ENCODE measurements at regions not wholly inside any gene's neighbourhood (a gene's known extent, or its start where the extent isn't known, plus 50 kb on each side); places are given as distances from the start of the nearest gene placed in this dataset.

DNA sequence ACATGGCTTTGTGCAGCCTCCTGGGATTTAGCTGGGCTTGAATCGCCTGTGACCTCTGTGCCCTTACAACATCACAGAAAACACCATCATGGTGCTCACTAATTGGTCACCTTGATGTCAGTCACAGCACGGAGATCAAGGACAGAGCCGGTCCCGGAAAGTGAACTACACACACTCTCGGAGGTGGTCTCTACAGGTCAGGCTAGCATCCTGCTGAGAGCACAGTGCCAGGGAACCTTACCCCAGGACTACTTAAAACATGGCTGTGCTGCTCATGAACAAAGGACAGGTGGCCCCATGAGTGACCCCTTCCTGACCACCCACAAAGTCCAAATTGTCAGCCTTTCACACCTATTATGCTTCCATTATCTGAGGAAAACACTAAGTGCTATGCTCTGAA lies 1782.1 kb upstream of the CELF4 start (continued):
- TF ChIP-seq BRCA1 (IDR thresholded peaks at IDR 0.05; ENCODE audit: low read depth, low read length) (no peak), SUPT20H (IDR thresholded peaks at IDR 0.05; ENCODE audit: borderline replicate concordance, control insufficient read depth, low read depth, low read length) (no peak), IKZF1 (conservative IDR thresholded peaks at IDR 0.05) (no peak)
- TF ChIP-seq, protein P1, sequence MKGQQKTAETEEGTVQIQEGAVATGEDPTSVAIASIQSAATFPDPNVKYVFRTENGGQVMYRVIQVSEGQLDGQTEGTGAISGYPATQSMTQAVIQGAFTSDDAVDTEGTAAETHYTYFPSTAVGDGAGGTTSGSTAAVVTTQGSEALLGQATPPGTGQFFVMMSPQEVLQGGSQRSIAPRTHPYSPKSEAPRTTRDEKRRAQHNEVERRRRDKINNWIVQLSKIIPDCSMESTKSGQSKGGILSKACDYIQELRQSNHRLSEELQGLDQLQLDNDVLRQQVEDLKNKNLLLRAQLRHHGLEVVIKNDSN (IDR thresholded peaks at IDR 0.05; ENCODE audit: borderline replicate concordance, extremely low read length, insufficient read depth, low read depth, low read length): no peak
- TF ChIP-seq, protein P2, sequence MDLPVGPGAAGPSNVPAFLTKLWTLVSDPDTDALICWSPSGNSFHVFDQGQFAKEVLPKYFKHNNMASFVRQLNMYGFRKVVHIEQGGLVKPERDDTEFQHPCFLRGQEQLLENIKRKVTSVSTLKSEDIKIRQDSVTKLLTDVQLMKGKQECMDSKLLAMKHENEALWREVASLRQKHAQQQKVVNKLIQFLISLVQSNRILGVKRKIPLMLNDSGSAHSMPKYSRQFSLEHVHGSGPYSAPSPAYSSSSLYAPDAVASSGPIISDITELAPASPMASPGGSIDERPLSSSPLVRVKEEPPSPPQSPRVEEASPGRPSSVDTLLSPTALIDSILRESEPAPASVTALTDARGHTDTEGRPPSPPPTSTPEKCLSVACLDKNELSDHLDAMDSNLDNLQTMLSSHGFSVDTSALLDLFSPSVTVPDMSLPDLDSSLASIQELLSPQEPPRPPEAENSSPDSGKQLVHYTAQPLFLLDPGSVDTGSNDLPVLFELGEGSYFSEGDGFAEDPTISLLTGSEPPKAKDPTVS (IDR thresholded peaks at IDR 0.05; ENCODE audit: low read depth, low read length): no peak

DNA sequence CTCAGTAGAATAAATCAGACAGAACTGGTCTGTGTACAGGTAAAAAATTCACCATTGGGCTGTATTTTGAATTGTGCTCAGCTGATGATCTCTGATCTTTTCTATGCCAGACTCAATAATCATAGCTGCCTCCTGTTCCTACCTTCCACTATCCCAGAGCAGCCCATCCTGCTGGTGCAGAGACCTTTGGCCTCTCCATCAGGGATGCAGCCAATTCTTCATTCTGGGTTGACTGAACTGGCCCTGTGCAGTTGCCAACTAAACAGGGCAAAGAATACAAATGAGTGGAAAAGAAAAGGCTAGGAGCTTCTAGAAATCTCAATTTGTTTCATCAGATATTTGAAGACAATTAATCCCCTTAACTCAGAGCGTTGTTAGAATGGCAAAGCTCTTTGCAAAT lies 1781.3 kb upstream of the CELF4 start:
- no peak overlapping the region for H3K27ac ChIP-seq (ENCODE audit: control insufficient read depth, insufficient read depth)
- in situ Hi-C loops (cut with MboI): no loop called here
- H3K36me3 ChIP-seq (ENCODE audit: control insufficient read depth in 2 of 2, insufficient read depth in 2 of 2, low read length in 1 of 2): no peaks in the 10 kb centered on the region
- no peak overlapping the region for H3K4me2 ChIP-seq (ENCODE audit: control insufficient read depth, insufficient read depth)
- ChIA-PET RAD21 (ENCODE audit: unreplicated experiment) (no interaction called here), POLR2A (no interaction called here), CTCF (no interaction called here), SMC1A (ENCODE audit: uncharacterized antibody, unreplicated experiment) (interaction anchor here (0.6 kb wide), 1 partner anchor 1147 kb away, joined by 4 read pairs; no protein-coding TSS in a partner anchor)
- H2AFZ ChIP-seq (ENCODE audit: control insufficient read depth, low read depth, low read length): no peak overlapping the region
- FAIRE-seq: no peak
- DNase-seq (ENCODE audit: low read depth, low spot score): no peak
- no peak for ATAC-seq
- H3K79me2 ChIP-seq (ENCODE audit: control insufficient read depth, insufficient read depth, low read length): no peaks in the 10 kb centered on the region
- H3K4me3 ChIP-seq: no peak overlapping the region
- no TSS peak for BruUV-seq (replicated peaks)
- WGBS (ENCODE audit: insufficient coverage, insufficient replicate concordance, low lambda C conversion rate, missing lambda C conversion rate): 0% methylated on average over 1 of the region's 1 CpG
- H4K20me1 ChIP-seq (ENCODE audit: control insufficient read depth, insufficient read depth): no peaks in the 10 kb centered on the region
- no peak overlapping the region for H3K9ac ChIP-seq (ENCODE audit: control insufficient read depth, insufficient read depth, low read length)
- intact Hi-C loops (cut with micrococcal nuclease; ENCODE audit: unreplicated experiment): no loop called here
- no peaks in the 10 kb centered on the region for H3K9me3 ChIP-seq (replicated peaks; ENCODE audit: control insufficient read depth, insufficient read depth, low read length)
- no peaks in the 10 kb centered on the region for H3K4me1 ChIP-seq (ENCODE audit: control insufficient read depth, insufficient read depth, low read length)
- H3K27me3 ChIP-seq (replicated peaks in 1 of 2; ENCODE audit: control insufficient read depth in 2 of 2, insufficient read depth in 2 of 2, low read length in 1 of 2): no peaks in the 10 kb centered on the region
- TF ChIP-seq RCOR1 (conservative IDR thresholded peaks at IDR 0.05; ENCODE audit: low read depth, low read length): no peak
- TF ChIP-seq ESRRA (IDR thresholded peaks at IDR 0.05; ENCODE audit: low read length): no peak
- no peak for TF ChIP-seq NFYB (IDR thresholded peaks at IDR 0.05; ENCODE audit: insufficient read depth, low read depth, low read length)
- TF ChIP-seq NFYA (IDR thresholded peaks at IDR 0.05; ENCODE audit: borderline replicate concordance, low read depth, low read length): no peak
- no peak for TF ChIP-seq CREM (IDR thresholded peaks at IDR 0.05; ENCODE audit: low read depth)
- TF ChIP-seq FOXM1 (IDR thresholded peaks at IDR 0.05; ENCODE audit: low read depth, low read length): no peak
- TF ChIP-seq ASH2L (IDR thresholded peaks at IDR 0.05; ENCODE audit: borderline replicate concordance, low read depth): no peak
- TF ChIP-seq TAF1 (IDR thresholded peaks at IDR 0.05; ENCODE audit: borderline replicate concordance, low read depth, low read length): no peak
- TF ChIP-seq LARP7 (IDR thresholded peaks at IDR 0.05): no peak
- TF ChIP-seq MEF2A (IDR thresholded peaks at IDR 0.05; ENCODE audit: insufficient read depth, low read depth, low read length): no peak
- TF ChIP-seq, protein P3, sequence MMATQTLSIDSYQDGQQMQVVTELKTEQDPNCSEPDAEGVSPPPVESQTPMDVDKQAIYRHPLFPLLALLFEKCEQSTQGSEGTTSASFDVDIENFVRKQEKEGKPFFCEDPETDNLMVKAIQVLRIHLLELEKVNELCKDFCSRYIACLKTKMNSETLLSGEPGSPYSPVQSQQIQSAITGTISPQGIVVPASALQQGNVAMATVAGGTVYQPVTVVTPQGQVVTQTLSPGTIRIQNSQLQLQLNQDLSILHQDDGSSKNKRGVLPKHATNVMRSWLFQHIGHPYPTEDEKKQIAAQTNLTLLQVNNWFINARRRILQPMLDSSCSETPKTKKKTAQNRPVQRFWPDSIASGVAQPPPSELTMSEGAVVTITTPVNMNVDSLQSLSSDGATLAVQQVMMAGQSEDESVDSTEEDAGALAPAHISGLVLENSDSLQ (IDR thresholded peaks at IDR 0.05): no peak
- TF ChIP-seq MEF2B (IDR thresholded peaks at IDR 0.05; ENCODE audit: partially characterized antibody, poor library complexity, severe bottlenecking): no peak
- no peak for TF ChIP-seq SPI1 (IDR thresholded peaks at IDR 0.05; ENCODE audit: borderline replicate concordance, insufficient read depth, low read depth, low read length)
- TF ChIP-seq ZNF217 (IDR thresholded peaks at IDR 0.05): no peak
- TF ChIP-seq MYC (IDR thresholded peaks at IDR 0.05; ENCODE audit: insufficient read depth, insufficient read length, insufficient replicate concordance, low read length, severe bottlenecking): no peak
- TF ChIP-seq, protein P4, sequence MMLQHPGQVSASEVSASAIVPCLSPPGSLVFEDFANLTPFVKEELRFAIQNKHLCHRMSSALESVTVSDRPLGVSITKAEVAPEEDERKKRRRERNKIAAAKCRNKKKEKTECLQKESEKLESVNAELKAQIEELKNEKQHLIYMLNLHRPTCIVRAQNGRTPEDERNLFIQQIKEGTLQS (IDR thresholded peaks at IDR 0.05; ENCODE audit: borderline replicate concordance, extremely low read depth, low read depth, low read length): no peak

Measured in GM12878 (cell line).